ENCODE measurements at regions not wholly inside any gene's neighbourhood (a gene's known extent, or its start where the extent isn't known, plus 50 kb on each side); places are given as distances from the start of the nearest gene placed in this dataset.
"Not testable (repeated sequence)": the region's sequence is repeated elsewhere in the genome, so short reads cannot be mapped to it uniquely, and the experiment has no call there.

DNA sequence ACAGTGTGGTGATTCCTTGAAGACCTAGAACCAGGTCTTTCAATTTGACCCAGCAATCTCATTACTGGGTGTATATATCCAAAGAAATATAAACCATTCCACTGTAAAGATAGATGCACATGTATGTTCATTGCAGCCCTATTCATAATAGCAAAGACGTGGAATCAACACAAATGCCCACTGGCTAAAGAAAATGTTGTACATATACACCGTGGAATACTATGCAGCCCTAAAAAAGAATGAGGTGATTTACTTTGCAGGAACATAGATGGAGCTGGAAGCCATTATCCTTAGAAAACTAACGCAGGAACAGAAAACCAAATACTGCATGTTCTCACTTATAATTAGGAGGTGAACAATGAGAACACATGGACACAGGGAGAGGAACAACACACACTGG lies 278.0 kb upstream of the KCND2 start:
- H3K27ac Mint-ChIP-seq = no peak overlapping the region
- DNase-seq (no peak), ATAC-seq (ENCODE audit: low read depth) (no peak)
- H3K36me3 Mint-ChIP-seq (ENCODE audit: low read depth) = no peaks in the 10 kb centered on the region
- H3K27me3 Mint-ChIP-seq = no peaks in the 10 kb centered on the region
- intact Hi-C loops (cut with micrococcal nuclease) = no loop called here
- ChIA-PET POLR2A (no interaction called here), CTCF (no interaction called here)
- TF ChIP-seq, protein P1, sequence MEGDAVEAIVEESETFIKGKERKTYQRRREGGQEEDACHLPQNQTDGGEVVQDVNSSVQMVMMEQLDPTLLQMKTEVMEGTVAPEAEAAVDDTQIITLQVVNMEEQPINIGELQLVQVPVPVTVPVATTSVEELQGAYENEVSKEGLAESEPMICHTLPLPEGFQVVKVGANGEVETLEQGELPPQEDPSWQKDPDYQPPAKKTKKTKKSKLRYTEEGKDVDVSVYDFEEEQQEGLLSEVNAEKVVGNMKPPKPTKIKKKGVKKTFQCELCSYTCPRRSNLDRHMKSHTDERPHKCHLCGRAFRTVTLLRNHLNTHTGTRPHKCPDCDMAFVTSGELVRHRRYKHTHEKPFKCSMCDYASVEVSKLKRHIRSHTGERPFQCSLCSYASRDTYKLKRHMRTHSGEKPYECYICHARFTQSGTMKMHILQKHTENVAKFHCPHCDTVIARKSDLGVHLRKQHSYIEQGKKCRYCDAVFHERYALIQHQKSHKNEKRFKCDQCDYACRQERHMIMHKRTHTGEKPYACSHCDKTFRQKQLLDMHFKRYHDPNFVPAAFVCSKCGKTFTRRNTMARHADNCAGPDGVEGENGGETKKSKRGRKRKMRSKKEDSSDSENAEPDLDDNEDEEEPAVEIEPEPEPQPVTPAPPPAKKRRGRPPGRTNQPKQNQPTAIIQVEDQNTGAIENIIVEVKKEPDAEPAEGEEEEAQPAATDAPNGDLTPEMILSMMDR (IDR thresholded peaks at IDR 0.05) = no peak
- H3K9me3 Mint-ChIP-seq = peaks cover 17% of the 10 kb centered on the region
- H3K4me3 Mint-ChIP-seq = no peak overlapping the region
- no peaks in the 10 kb centered on the region for H3K4me1 Mint-ChIP-seq

DNA sequence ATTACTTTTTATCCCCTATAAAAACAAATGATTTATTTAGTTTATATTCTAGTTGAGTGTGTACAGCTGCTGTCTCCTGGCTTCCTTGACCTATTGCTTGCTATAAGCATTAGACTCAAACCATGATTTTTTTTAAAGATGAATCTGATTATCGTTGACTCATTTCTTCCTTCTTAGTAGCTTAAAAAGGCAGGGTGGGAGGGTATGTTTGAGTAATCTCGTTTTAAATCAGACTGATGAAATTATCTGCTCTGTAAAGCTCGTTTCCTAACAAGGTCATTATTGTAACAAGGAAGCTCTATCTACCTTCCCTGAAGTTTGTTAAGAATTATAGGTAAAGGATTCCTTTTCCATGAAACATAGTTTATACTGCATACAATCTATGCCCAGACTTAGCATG lies 276.3 kb upstream of the KCND2 start:
- H3K27me3 Mint-ChIP-seq = no peaks in the 10 kb centered on the region
- ChIA-PET POLR2A (no interaction called here), CTCF (no interaction called here)
- no peaks in the 10 kb centered on the region for H3K36me3 Mint-ChIP-seq (ENCODE audit: low read depth)
- TF ChIP-seq, protein P1 (IDR thresholded peaks at IDR 0.05) = no peak
- H3K4me1 Mint-ChIP-seq = no peaks in the 10 kb centered on the region
- H3K9me3 Mint-ChIP-seq = peaks cover 12% of the 10 kb centered on the region
- DNase-seq (no peak), ATAC-seq (ENCODE audit: low read depth) (no peak)
- intact Hi-C loops (cut with micrococcal nuclease) = no loop called here
- no peak overlapping the region for H3K27ac Mint-ChIP-seq
- H3K4me3 Mint-ChIP-seq = no peak overlapping the region

DNA sequence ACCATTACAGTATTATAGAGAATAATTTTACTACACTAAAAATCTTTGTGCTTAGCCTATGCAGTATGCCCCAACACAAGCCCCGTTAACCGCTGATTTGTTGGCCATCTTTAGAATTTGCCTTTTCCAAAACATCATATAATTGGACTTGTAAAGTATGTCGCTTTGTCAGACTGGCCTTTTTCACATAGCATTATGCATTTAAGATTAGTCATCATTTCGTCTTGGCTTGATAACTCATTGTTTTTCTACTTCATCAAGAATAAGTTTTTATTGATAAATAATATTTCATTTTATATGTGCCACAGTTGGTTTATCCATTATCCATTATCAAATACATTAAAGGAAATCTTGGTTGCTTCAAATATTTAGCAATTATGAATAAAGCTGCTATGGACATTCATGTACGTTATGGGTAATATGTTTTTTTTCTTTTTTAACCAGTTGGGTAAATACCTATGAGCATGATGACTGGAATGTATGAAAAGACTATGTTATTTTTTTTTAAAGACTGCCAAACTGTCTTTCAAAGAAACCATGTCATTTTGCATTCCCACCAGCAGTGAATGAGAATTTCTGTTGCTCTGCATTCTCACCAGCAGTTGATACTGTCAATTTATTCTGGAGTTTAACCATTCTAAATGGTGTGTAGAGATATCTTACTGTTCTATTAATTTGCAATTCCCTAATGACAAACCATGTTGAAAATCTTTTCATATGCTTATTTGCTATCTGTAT lies 273.1 kb upstream of the KCND2 start:
- TF ChIP-seq, protein P1 (IDR thresholded peaks at IDR 0.05) = no peak

DNA sequence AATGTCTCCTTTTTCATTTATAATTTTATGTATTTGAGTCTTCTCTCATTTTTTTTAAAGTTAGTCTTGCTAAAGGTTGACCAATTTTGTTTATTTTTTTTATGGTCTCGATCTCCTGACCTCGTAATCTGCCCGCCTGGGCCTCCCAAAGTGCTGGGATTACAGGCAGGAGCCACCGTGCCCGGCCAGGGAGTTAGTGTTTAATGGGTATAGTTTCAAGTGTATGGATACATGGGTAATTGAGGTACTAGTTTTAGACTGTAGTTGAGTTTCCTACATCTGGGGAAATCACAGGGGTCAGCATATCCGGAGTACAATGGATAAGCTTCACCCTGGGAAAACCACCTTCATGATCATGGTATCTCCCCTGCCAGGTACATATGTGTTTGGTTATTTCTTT lies 267.3 kb upstream of the KCND2 start:
- ATAC-seq (ENCODE audit: low read depth) (no peak), DNase-seq (no peak)
- ChIA-PET POLR2A (no interaction called here), CTCF (no interaction called here)
- peaks cover 8% of the 10 kb centered on the region for H3K9me3 Mint-ChIP-seq
- H3K4me3 Mint-ChIP-seq = no peak overlapping the region
- no peaks in the 10 kb centered on the region for H3K27me3 Mint-ChIP-seq
- no peaks in the 10 kb centered on the region for H3K36me3 Mint-ChIP-seq (ENCODE audit: low read depth)
- TF ChIP-seq, protein P1 (IDR thresholded peaks at IDR 0.05) = no peak
- no peaks in the 10 kb centered on the region for H3K4me1 Mint-ChIP-seq
- no peak overlapping the region for H3K27ac Mint-ChIP-seq
- intact Hi-C loops (cut with micrococcal nuclease) = no loop called here

More for the DNA sequence above, 273.1 kb upstream of the KCND2 start:
- Mint-ChIP-seq H3K4me1 (no peaks in the 10 kb centered on the region), H3K36me3 (ENCODE audit: low read depth) (no peaks in the 10 kb centered on the region), H3K27me3 (no peaks in the 10 kb centered on the region), H3K27ac (no peak overlapping the region), H3K9me3 (peaks cover 5% of the 10 kb centered on the region), H3K4me3 (no peak overlapping the region)
- DNase-seq (no peak), ATAC-seq (ENCODE audit: low read depth) (no peak)
- ChIA-PET CTCF (no interaction called here), POLR2A (no interaction called here)
- intact Hi-C loops (cut with micrococcal nuclease) = no loop called here

DNA sequence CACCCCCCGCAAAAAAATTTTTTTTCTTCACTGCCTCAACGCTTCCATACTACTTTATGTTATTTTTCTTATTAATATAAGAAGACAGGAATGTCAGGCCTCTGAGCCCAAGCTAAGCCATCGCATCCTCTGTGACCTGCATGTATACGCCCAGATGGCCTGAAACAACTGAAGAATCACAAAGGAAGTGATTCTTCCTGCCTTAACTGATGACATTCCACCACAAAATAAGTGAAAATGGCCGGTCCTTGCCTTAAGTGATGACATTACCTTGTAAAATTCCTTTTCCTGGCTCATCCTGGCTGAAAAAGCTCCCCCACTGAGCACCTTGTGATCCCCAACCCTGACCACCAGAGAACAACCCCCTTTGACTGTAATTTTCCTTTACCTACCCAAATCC lies 258.7 kb upstream of the KCND2 start:
- DNase-seq; H3K27me3 Mint-ChIP-seq; intact Hi-C loops (cut with micrococcal nuclease); POLR2A ChIA-PET; H3K36me3 Mint-ChIP-seq (ENCODE audit: low read depth); H3K9me3 Mint-ChIP-seq; H3K27ac Mint-ChIP-seq; H3K4me1 Mint-ChIP-seq; CTCF ChIA-PET; ATAC-seq (ENCODE audit: low read depth); H3K4me3 Mint-ChIP-seq: not testable (repeated sequence)

DNA sequence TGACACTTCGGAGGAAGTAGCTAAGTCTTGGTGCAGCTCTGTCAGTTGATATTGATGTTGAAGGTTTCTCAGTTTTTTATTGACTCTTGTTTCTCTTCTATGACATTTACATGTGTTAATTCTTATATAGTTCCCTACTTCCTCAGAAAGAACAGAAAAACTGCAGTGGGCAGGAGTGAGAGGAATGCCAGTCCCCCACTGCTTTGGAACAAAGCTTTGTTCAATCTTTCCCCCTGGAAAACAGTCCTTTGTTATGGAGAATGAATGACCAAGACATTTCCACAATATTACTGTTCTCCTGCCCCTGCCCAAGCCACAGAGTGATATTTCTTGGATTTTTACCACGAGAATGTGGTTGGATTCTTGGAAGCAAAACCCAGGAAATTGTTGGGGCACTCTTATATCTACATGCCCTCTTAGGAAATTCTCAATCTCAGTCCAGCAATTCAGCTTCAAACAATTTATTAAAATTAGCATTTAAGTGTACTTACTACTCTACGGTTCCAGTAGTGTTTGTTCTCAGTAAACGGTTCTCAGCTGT lies 258.0 kb upstream of the KCND2 start:
- Mint-ChIP-seq H3K36me3 (ENCODE audit: low read depth) (no peaks in the 10 kb centered on the region), H3K9me3 (peaks cover 5% of the 10 kb centered on the region), H3K4me3 (no peak overlapping the region), H3K4me1 (no peaks in the 10 kb centered on the region), H3K27me3 (no peaks in the 10 kb centered on the region), H3K27ac (no peak overlapping the region)
- intact Hi-C loops (cut with micrococcal nuclease) = no loop called here
- DNase-seq = no peak
- TF ChIP-seq, protein P1 (IDR thresholded peaks at IDR 0.05) = no peak
- no peak for ATAC-seq (ENCODE audit: low read depth)
- ChIA-PET POLR2A (no interaction called here), CTCF (no interaction called here)
